PC-9 (cell line): ENCODE measurements at regions not wholly inside any gene's neighbourhood (a gene's known extent, or its start where the extent isn't known, plus 50 kb on each side); places are given as distances from the start of the nearest gene placed in this dataset.

ENCODE experiments used
- CTCF ChIP-seq: fragments of 200-600 bp; sonication (generic); conservative IDR thresholded peaks from 2 replicates; pipeline ENCODE4 v1.6.1; 2017; ENCODE audit warnings: mixed run types, antibody characterized with exemption, mild to moderate bottlenecking, moderate library complexity
- EZH2 ChIP-seq: fragments of 200-600 bp; sonication (generic); IDR thresholded peaks from 2 replicates; pipeline ENCODE4 v1.8.0; 2017; ENCODE audit warnings: antibody characterized with exemption, low read depth

GRCh38 chr7:110564246-110564645 lies 526.7 kb upstream of the LRRN3 start:
- TF ChIP-seq CTCF (no peak), EZH2 (no peak)
